GM23338 (cell line): ENCODE measurements at regions not wholly inside any gene's neighbourhood (a gene's known extent, or its start where the extent isn't known, plus 50 kb on each side); places are given as distances from the start of the nearest gene placed in this dataset.

Experiments used
- ATAC-seq: fragments of 200-7000 bp; cut with Tn5 transposase; 3 replicates; pipeline ENCODE4 v1.9.1; 2020
- DNase-seq: peaks from one replicate; pipeline ENCODE4 v3.0.0-alpha.2; 2015; ENCODE audit warnings: low spot score
- H2AFZ ChIP-seq: fragments of 200-600 bp; sonication (generic); 2 replicates; pipeline ENCODE4 v1.8.0; 2016; ENCODE audit warnings: antibody characterized with exemption, mild to moderate bottlenecking, moderate library complexity
- H3F3A ChIP-seq: fragments of 200-600 bp; sonication (generic); replicated peaks from 2 replicates; pipeline ENCODE4 v1.8.0; 2017; ENCODE audit warnings: antibody characterized with exemption, mixed run types, low read depth
- H3K27ac ChIP-seq: fragments of 200-600 bp; sonication (generic); 2 replicates; pipeline ENCODE4 v1.6.1; 2016; ENCODE audit warnings: low read depth
- H3K27me3 ChIP-seq: fragments of 200-600 bp; sonication (generic); 2 replicates; pipeline ENCODE4 v1.8.0; 2016; ENCODE audit warnings: mild to moderate bottlenecking, mixed run types, moderate library complexity; ENCODE audit not compliant: insufficient read depth
- H3K36me3 ChIP-seq: fragments of 200-600 bp; sonication (generic); 2 replicates; pipeline ENCODE4 v1.8.0; 2016; ENCODE audit warnings: mild to moderate bottlenecking; ENCODE audit not compliant: insufficient read depth
- H3K4me1 ChIP-seq: fragments of 200-600 bp; sonication (generic); 2 replicates; pipeline ENCODE4 v1.8.0; 2016; ENCODE audit warnings: mild to moderate bottlenecking, moderate library complexity; ENCODE audit not compliant: insufficient read depth
- H3K4me2 ChIP-seq: fragments of 200-600 bp; sonication (generic); 2 replicates; pipeline ENCODE4 v1.7.1; 2017; ENCODE audit warnings: mixed run types
- H3K4me3 ChIP-seq: fragments of 200-600 bp; sonication (generic); 2 replicates; pipeline ENCODE4 v1.6.1; 2016; ENCODE audit warnings: mixed run types
- H3K79me2 ChIP-seq: fragments of 200-600 bp; sonication (generic); replicated peaks from 2 replicates; pipeline ENCODE4 v1.8.0; 2017; ENCODE audit warnings: mild to moderate bottlenecking; ENCODE audit not compliant: insufficient read depth
- H3K9me2 ChIP-seq: fragments of 200-600 bp; sonication (generic); 2 replicates; pipeline ENCODE4 v1.8.0; 2017; ENCODE audit not compliant: insufficient read depth
- H4K20me1 ChIP-seq: fragments of 200-600 bp; sonication (generic); replicated peaks from 2 replicates; pipeline ENCODE4 v1.8.0; 2017; ENCODE audit warnings: mild to moderate bottlenecking; ENCODE audit not compliant: insufficient read depth
- H3K27ac Mint-ChIP-seq: 2 replicates; pipeline ENCODE4 v1.8.0; 2020; ENCODE audit warnings: inconsistent platforms, mild to moderate bottlenecking, moderate library complexity, mixed read lengths
- H3K27me3 Mint-ChIP-seq: 3 replicates; pipeline ENCODE4 v1.8.0; 2022; ENCODE audit warnings: low read depth, mild to moderate bottlenecking, moderate library complexity, mixed read lengths, inconsistent platforms; ENCODE audit not compliant: insufficient read depth, poor library complexity
- H3K36me3 Mint-ChIP-seq: 3 replicates; pipeline ENCODE4 v1.8.0; 2021; ENCODE audit warnings: low read depth, mild to moderate bottlenecking, inconsistent platforms, moderate library complexity, mixed read lengths
- H3K4me1 Mint-ChIP-seq: 3 replicates; pipeline ENCODE4 v1.8.0; 2020; ENCODE audit warnings: mild to moderate bottlenecking, inconsistent platforms, mixed read lengths
- H3K4me3 Mint-ChIP-seq: 3 replicates; pipeline ENCODE4 v1.8.0; 2021; ENCODE audit warnings: moderate library complexity, mild to moderate bottlenecking, inconsistent platforms, mixed read lengths
- H3K9me3 Mint-ChIP-seq: 3 replicates; pipeline ENCODE4 v1.8.0; 2020; ENCODE audit warnings: moderate library complexity, mild to moderate bottlenecking, inconsistent platforms, mixed read lengths
- CREB1 ChIP-seq: fragments of 250-450 bp; sonication (Bioruptor Pico); IDR thresholded peaks from 2 replicates; pipeline ENCODE4 v1.5.0; 2020; ENCODE audit warnings: low read depth, mild to moderate bottlenecking, moderate library complexity
- CTCF ChIP-seq, 2 experiments: fragments of 200-600 bp in 1 of 2; sonication (generic) in 1 of 2; conservative IDR thresholded peaks; 2 replicates each; pipeline versions ENCODE4 v1.5.1 to v1.6.1; 2016 to 2017; ENCODE audit warnings: antibody characterized with exemption in 2 of 2, low read depth in 2 of 2, mild to moderate bottlenecking in 2 of 2, moderate library complexity in 1 of 2
- EZH2phosphoT487 ChIP-seq: fragments of 200-600 bp; sonication (generic); IDR thresholded peaks from one replicate; pipeline ENCODE4 v1.8.1; 2018; ENCODE audit warnings: antibody characterized with exemption; ENCODE audit not compliant: unreplicated experiment
- JUNB ChIP-seq: IDR thresholded peaks from one replicate; pipeline ENCODE4 v1.6.1; 2016; ENCODE audit warnings: antibody characterized with exemption; ENCODE audit not compliant: unreplicated experiment
- NANOG ChIP-seq: IDR thresholded peaks from 2 replicates; pipeline ENCODE4 v1.6.1; 2016; ENCODE audit warnings: antibody characterized with exemption, borderline replicate concordance
- POLR2AphosphoS5 ChIP-seq: IDR thresholded peaks from 2 replicates; pipeline ENCODE4 v1.6.1; 2016; ENCODE audit warnings: antibody characterized with exemption, low read depth
- STAT1 ChIP-seq: IDR thresholded peaks from one replicate; pipeline ENCODE4 v1.6.1; 2016; ENCODE audit warnings: antibody characterized with exemption; ENCODE audit not compliant: unreplicated experiment
- ZNF114 ChIP-seq: fragments of 250-450 bp; sonication (Bioruptor Pico); IDR thresholded peaks from 2 replicates; pipeline ENCODE4 v1.5.0; 2020; ENCODE audit warnings: mild to moderate bottlenecking, moderate library complexity
- ZNF331 ChIP-seq: fragments of 250-450 bp; sonication (Bioruptor Pico); IDR thresholded peaks from 2 replicates; pipeline ENCODE4 v1.5.0; 2020; ENCODE audit warnings: low read depth, mild to moderate bottlenecking, moderate library complexity
- TF ChIP-seq, protein P1 (sequence below): fragments of 250-450 bp; sonication (Bioruptor Pico); IDR thresholded peaks from 2 replicates; pipeline ENCODE4 v1.5.0; 2020; ENCODE audit warnings: mild to moderate bottlenecking, moderate library complexity
- TF ChIP-seq, protein P2 (sequence below): IDR thresholded peaks from 2 replicates; pipeline ENCODE4 v1.6.1; 2016; ENCODE audit warnings: antibody characterized with exemption

GRCh38 chr13:93101226-93101734 lies 125.3 kb upstream of the GPC6 start:
- Mint-ChIP-seq H3K4me1 (no peaks in the 10 kb centered on the region), H3K4me3 (no peak overlapping the region), H3K27me3 (no peaks in the 10 kb centered on the region), H3K27ac (no peak overlapping the region), H3K36me3 (no peaks in the 10 kb centered on the region), H3K9me3 (no peaks in the 10 kb centered on the region; the same call in 2 of the 3 replicates)
- Histone ChIP-seq H3K4me3 (no peak overlapping the region), H3K27ac (no peak overlapping the region), H3F3A (no peaks in the 10 kb centered on the region), H3K4me1 (no peaks in the 10 kb centered on the region), H3K36me3 (no peaks in the 10 kb centered on the region), H3K9me2 (peaks cover 6% of the 10 kb centered on the region; the same call in 1 of the 2 replicates), H3K27me3 (no peaks in the 10 kb centered on the region), H4K20me1 (no peaks in the 10 kb centered on the region), H3K4me2 (no peak overlapping the region), H3K79me2 (no peaks in the 10 kb centered on the region), H2AFZ (no peak overlapping the region)
- TF ChIP-seq STAT1 (no peak), POLR2AphosphoS5 (no peak), CTCF (conservative IDR thresholded peaks at IDR 0.05; ENCODE audit: low read depth in 2 of 2) (no peak), ZNF114 (no peak), NANOG (no peak), EZH2phosphoT487 (no peak), ZNF331 (CRISPR knock-in tag) (no peak), CREB1 (CRISPR knock-in tag) (no peak), JUNB (no peak)
- TF ChIP-seq, protein P1, sequence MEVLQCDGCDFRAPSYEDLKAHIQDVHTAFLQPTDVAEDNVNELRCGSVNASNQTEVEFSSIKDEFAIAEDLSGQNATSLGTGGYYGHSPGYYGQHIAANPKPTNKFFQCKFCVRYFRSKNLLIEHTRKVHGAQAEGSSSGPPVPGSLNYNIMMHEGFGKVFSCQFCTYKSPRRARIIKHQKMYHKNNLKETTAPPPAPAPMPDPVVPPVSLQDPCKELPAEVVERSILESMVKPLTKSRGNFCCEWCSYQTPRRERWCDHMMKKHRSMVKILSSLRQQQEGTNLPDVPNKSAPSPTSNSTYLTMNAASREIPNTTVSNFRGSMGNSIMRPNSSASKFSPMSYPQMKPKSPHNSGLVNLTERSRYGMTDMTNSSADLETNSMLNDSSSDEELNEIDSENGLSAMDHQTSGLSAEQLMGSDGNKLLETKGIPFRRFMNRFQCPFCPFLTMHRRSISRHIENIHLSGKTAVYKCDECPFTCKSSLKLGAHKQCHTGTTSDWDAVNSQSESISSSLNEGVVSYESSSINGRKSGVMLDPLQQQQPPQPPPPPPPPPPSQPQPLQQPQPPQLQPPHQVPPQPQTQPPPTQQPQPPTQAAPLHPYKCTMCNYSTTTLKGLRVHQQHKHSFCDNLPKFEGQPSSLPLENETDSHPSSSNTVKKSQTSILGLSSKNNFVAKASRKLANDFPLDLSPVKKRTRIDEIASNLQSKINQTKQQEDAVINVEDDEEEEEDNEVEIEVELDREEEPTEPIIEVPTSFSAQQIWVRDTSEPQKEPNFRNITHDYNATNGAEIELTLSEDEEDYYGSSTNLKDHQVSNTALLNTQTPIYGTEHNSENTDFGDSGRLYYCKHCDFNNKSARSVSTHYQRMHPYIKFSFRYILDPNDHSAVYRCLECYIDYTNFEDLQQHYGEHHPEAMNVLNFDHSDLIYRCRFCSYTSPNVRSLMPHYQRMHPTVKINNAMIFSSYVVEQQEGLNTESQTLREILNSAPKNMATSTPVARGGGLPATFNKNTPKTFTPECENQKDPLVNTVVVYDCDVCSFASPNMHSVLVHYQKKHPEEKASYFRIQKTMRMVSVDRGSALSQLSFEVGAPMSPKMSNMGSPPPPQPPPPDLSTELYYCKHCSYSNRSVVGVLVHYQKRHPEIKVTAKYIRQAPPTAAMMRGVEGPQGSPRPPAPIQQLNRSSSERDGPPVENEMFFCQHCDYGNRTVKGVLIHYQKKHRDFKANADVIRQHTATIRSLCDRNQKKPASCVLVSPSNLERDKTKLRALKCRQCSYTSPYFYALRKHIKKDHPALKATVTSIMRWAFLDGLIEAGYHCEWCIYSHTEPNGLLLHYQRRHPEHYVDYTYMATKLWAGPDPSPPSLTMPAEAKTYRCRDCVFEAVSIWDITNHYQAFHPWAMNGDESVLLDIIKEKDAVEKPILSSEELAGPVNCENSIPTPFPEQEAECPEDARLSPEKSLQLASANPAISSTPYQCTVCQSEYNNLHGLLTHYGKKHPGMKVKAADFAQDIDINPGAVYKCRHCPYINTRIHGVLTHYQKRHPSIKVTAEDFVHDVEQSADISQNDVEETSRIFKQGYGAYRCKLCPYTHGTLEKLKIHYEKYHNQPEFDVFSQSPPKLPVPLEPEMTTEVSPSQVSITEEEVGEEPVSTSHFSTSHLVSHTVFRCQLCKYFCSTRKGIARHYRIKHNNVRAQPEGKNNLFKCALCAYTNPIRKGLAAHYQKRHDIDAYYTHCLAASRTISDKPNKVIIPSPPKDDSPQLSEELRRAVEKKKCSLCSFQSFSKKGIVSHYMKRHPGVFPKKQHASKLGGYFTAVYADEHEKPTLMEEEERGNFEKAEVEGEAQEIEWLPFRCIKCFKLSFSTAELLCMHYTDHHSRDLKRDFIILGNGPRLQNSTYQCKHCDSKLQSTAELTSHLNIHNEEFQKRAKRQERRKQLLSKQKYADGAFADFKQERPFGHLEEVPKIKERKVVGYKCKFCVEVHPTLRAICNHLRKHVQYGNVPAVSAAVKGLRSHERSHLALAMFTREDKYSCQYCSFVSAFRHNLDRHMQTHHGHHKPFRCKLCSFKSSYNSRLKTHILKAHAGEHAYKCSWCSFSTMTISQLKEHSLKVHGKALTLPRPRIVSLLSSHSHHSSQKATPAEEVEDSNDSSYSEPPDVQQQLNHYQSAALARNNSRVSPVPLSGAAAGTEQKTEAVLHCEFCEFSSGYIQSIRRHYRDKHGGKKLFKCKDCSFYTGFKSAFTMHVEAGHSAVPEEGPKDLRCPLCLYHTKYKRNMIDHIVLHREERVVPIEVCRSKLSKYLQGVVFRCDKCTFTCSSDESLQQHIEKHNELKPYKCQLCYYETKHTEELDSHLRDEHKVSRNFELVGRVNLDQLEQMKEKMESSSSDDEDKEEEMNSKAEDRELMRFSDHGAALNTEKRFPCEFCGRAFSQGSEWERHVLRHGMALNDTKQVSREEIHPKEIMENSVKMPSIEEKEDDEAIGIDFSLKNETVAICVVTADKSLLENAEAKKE, result no peak
- TF ChIP-seq, protein P2, sequence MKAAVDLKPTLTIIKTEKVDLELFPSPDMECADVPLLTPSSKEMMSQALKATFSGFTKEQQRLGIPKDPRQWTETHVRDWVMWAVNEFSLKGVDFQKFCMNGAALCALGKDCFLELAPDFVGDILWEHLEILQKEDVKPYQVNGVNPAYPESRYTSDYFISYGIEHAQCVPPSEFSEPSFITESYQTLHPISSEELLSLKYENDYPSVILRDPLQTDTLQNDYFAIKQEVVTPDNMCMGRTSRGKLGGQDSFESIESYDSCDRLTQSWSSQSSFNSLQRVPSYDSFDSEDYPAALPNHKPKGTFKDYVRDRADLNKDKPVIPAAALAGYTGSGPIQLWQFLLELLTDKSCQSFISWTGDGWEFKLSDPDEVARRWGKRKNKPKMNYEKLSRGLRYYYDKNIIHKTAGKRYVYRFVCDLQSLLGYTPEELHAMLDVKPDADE, result no peak
- DNase-seq (no peak), ATAC-seq (no peak)
